Ovary (tissue), 7 donors: ENCODE measurements at regions not wholly inside any gene's neighbourhood (a gene's known extent, or its start where the extent isn't known, plus 50 kb on each side); places are given as distances from the start of the nearest gene placed in this dataset.

Experiments used
- DNase-seq, 5 donors: peaks; one replicate each; pipeline ENCODE4 v3.0.0-alpha.2; 2019 to 2020
- H3K27ac ChIP-seq, 2 donors: fragments of 200-600 bp; one replicate each; pipeline versions ENCODE4 v1.5.1 to v1.8.0; 2019 to 2022
- H3K27me3 ChIP-seq: fragments of 200-600 bp; one replicate; pipeline ENCODE4 v1.8.0; 2022
- H3K36me3 ChIP-seq: fragments of 200-600 bp; sonication (generic); one replicate; pipeline ENCODE4 v1.5.1; 2019
- H3K4me1 ChIP-seq: one replicate; pipeline ENCODE4 v1.8.1; 2013; ENCODE audit warnings: mild to moderate bottlenecking, moderate library complexity; ENCODE audit not compliant: insufficient read depth
- H3K4me3 ChIP-seq: fragments of 200-600 bp; sonication (generic); one replicate; pipeline ENCODE4 v1.5.1; 2017
- H3K9me3 ChIP-seq, 2 donors: fragments of 200-600 bp in 1 of 2; sonication (generic) in 1 of 2; one replicate each; pipeline versions ENCODE4 v1.5.1 to v1.8.1; 2013 to 2019; ENCODE audit warnings: mild to moderate bottlenecking in 1 of 2, moderate library complexity in 1 of 2
- EP300 ChIP-seq: sonication (generic); formaldehyde crosslinking; IDR thresholded peaks from one replicate; pipeline ENCODE4 v1.6.1; 2017; ENCODE audit warnings: antibody characterized with exemption
- POLR2A ChIP-seq: fragments of 450-650 bp; IDR thresholded peaks from one replicate; pipeline ENCODE4 v1.6.1; 2017; ENCODE audit warnings: antibody characterized with exemption, mild to moderate bottlenecking, moderate library complexity
- WGBS, 3 donors: extraction: QIAGEN DNeasy Blood & Tissue Kit in 1 of 3; methylation state at CpG; one replicate each; pipeline versions ENCODE4 v1.1.5 to v1.1.7; 2013 to 2017; 5-methylcytosine and 5-hydroxymethylcytosine counted together
- intact Hi-C, 4 donors: fragments of 100-400 bp; cut with DNase I; formaldehyde crosslinking; loops; one replicate each; pipeline versions ENCODE4 v1.11.0 to v1.15.1; 2022 to 2023
- TF ChIP-seq, protein P1 (sequence below), 3 donors: fragments of 450-650 bp in 2 of 3; fragments of 200-600 bp in 1 of 3; IDR thresholded peaks; one replicate each; pipeline versions ENCODE4 v1.5.1 to v1.8.0; 2016 to 2022; ENCODE audit warnings: antibody characterized with exemption in 3 of 3, mild to moderate bottlenecking in 1 of 3
- donor health status: DM: no; HTN: no; CAD: no; lungs with moderate emphysema.
- donor health status: DM: no; HTN: no; CAD: no.
- donor health status: Bipolar disorder and iron deficiency.
- donor health status: DM: no; HTN: no; CAD: no.
- donor health status: DM: yes; HTN: yes; CAD: no.

DNA sequence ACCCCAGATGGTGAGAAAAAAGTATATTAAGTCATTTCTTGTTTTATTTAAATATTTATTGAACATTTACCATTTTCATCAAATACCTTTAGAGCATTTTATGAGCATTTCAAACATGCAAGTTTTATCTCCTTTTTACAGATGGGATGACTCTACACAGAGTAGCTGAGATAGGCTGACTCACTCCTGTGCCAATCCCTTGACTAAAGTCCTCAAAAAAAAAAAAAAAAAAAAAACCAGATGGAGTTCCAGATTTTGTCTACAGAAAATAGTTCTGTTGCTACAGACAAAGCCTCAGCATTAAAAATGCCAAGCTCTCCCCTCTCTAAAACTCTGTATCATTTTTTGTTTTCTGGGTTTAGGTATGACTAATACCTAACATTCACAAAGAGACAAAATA, 303.0 kb upstream of the PLD5 start:
- H3K27ac ChIP-seq = no peak overlapping the region
- no peak for TF ChIP-seq EP300
- no peak for TF ChIP-seq POLR2A
- TF ChIP-seq, protein P1, sequence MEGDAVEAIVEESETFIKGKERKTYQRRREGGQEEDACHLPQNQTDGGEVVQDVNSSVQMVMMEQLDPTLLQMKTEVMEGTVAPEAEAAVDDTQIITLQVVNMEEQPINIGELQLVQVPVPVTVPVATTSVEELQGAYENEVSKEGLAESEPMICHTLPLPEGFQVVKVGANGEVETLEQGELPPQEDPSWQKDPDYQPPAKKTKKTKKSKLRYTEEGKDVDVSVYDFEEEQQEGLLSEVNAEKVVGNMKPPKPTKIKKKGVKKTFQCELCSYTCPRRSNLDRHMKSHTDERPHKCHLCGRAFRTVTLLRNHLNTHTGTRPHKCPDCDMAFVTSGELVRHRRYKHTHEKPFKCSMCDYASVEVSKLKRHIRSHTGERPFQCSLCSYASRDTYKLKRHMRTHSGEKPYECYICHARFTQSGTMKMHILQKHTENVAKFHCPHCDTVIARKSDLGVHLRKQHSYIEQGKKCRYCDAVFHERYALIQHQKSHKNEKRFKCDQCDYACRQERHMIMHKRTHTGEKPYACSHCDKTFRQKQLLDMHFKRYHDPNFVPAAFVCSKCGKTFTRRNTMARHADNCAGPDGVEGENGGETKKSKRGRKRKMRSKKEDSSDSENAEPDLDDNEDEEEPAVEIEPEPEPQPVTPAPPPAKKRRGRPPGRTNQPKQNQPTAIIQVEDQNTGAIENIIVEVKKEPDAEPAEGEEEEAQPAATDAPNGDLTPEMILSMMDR (IDR thresholded peaks at IDR 0.05) = no peak
- no peak overlapping the region for H3K4me3 ChIP-seq
- intact Hi-C loops = no loop called here
- DNase-seq = no peak
- no peaks in the 10 kb centered on the region for H3K36me3 ChIP-seq
- no peaks in the 10 kb centered on the region for H3K4me1 ChIP-seq
- H3K27me3 ChIP-seq = no peaks in the 10 kb centered on the region
- no peaks in the 10 kb centered on the region for H3K9me3 ChIP-seq

DNA sequence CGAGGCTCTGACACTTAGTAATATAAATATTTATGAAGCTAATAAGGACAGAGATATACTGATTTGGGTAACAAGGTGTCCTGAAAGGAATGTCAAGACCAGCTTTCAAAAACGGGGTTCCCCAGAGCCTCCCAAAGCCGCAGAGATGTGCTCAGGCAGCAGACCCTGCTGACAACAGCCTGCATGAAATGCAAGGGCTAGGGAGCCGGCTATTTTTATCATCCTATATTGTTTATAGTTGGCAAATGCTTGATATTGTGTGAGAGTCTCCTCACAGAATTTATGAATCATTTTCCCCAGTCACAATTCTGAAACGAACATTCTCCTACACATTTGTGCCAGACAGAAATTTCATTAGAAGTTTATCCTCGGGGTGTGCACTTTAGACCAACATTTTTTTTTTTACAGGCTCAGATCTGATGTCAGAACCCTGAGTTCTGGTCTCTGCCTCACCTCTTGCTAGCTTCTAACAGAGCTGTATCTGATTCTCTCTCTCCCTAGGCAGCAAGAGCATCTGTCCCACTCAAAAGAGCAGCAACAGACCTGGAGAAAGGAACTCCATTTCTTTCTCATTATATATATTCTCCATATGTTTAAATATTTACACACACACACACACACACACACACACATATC, 302.3 kb upstream of the PLD5 start:
- Histone ChIP-seq H3K27ac (no peak overlapping the region), H3K36me3 (no peaks in the 10 kb centered on the region), H3K27me3 (no peaks in the 10 kb centered on the region), H3K9me3 (no peaks in the 10 kb centered on the region), H3K4me3 (no peak overlapping the region), H3K4me1 (no peaks in the 10 kb centered on the region)
- 6 to 16% (median 13%) methylated on average over 6 of the region's 6 CpGs for WGBS, 3 donors
- intact Hi-C loops = no loop called here
- no peak for DNase-seq
- TF ChIP-seq, protein P1 (IDR thresholded peaks at IDR 0.05) = no peak
- TF ChIP-seq EP300 (no peak), POLR2A (no peak)

DNA sequence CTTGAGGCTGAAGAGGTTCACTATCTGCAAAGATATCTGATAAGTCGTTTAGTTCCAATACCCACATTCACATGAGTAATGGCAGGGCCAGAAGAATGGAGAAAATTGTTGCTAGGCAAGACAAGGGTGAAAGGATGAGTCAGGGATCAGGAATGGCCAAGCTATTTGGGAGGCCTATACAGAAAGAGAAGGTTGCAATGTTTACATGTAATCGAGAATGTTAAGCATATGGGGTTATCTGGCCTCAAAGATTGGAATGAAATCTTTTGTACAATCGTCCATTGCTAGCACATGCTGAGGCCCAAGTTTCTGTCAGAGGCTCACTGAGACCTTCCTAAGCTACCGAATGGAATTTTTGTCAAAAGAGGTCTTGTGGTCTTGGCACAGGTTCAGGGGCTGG, 299.9 kb upstream of the PLD5 start:
- 44 to 67% (median 64%) methylated on average over 4 of the region's 4 CpGs for WGBS, 3 donors
- intact Hi-C loops = no loop called here
- Histone ChIP-seq H3K9me3 (no peaks in the 10 kb centered on the region), H3K36me3 (no peaks in the 10 kb centered on the region), H3K4me1 (no peaks in the 10 kb centered on the region), H3K27ac (no peak overlapping the region), H3K4me3 (no peak overlapping the region), H3K27me3 (no peaks in the 10 kb centered on the region)
- TF ChIP-seq, protein P1 (IDR thresholded peaks at IDR 0.05) = no peak
- DNase-seq = no peak

DNA sequence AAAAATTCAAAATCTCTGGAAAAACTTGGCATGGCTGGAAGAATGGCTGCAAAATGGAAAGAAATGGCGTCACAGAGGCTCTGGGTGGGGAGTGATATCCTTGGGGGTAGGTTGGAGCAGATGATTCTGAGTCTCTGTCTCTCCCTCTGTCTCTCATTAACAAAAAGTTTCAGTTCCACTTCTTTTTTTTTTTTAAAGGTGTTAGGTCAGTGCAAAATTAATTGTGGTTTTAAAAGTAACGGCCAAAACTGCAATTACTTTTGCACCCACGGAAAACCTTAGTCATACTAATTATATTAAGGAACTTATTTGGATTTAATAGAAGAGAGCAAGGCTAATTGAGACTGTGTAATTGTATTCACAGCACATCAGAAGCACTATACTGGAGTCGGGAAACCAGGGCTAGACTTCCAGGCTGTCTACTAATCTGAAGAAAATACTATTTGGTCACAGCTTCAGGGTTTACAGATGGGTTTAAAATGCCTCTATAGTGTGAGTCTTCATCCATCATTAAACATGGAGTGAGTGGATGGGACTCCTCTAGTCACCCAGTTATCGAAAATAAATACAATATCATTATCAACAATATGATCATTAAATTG, 289.1 kb upstream of the PLD5 start:
- DNase-seq = no peak
- Histone ChIP-seq H3K4me3 (no peak overlapping the region), H3K36me3 (no peaks in the 10 kb centered on the region), H3K27me3 (no peaks in the 10 kb centered on the region), H3K27ac (no peak overlapping the region), H3K9me3 (no peaks in the 10 kb centered on the region), H3K4me1 (no peaks in the 10 kb centered on the region)
- TF ChIP-seq, protein P1 (IDR thresholded peaks at IDR 0.05) = no peak
- no peak for TF ChIP-seq EP300
- no peak for TF ChIP-seq POLR2A
- intact Hi-C loops = no loop called here
- 68 to 86% (median 77%) methylated on average over 5 of the region's 5 CpGs for WGBS, 3 donors
